H1 (cell line): ENCODE measurements at regions not wholly inside any gene's neighbourhood (a gene's known extent, or its start where the extent isn't known, plus 50 kb on each side); places are given as distances from the start of the nearest gene placed in this dataset.

Experiments
- KDM4A ChIP-seq: IDR thresholded peaks from one replicate; pipeline ENCODE4 v1.7.1; 2012; ENCODE audit warnings: low read depth, mild to moderate bottlenecking, moderate library complexity, low read length, inconsistent platforms; ENCODE audit not compliant: severe bottlenecking
- TAF7 ChIP-seq: optimal IDR thresholded peaks from 2 replicates; pipeline ENCODE3; 2011; ENCODE audit warnings: low read depth, mild to moderate bottlenecking, inconsistent platforms, low read length, moderate library complexity, borderline replicate concordance

DNA sequence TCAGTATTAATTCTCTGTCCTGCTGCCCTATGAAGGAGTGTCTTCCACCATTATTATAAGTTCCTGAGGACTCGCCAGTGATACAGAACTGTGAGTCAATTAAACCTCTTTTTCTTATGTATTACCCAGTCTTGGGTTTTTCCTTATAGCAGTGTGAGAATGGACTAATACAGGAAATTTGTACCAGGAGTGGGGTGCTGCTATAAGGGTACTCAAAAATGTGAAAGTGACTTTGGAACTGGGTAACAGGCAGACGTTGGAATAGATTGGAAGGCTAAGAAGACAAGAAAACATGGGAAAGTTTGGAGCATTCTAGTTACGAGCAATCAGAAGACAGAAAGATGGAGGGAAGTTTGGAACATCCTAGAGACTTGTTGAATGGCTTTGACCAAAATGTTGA lies 616.7 kb upstream of the EPHA7 start (continued):
- no peak for TF ChIP-seq KDM4A
- no peak for TF ChIP-seq TAF7
- TF ChIP-seq, all 59 proteins: peak for 0
